ENCODE measurements at regions not wholly inside any gene's neighbourhood (a gene's known extent, or its start where the extent isn't known, plus 50 kb on each side); places are given as distances from the start of the nearest gene placed in this dataset.

GRCh38 chr5:113680534-113680933, 167.0 kb downstream of the YTHDC2 start (continued):
- TF ChIP-seq ZNF462 (CRISPR knock-in tag; IDR thresholded peaks at IDR 0.05) (no peak), ETS1 (IDR thresholded peaks at IDR 0.05) (no peak), STAT1 (IDR thresholded peaks at IDR 0.05; ENCODE audit: unreplicated experiment) (no peak), CREB1 (CRISPR knock-in tag; IDR thresholded peaks at IDR 0.05; ENCODE audit: low read depth) (no peak)

- H3K9me2 ChIP-seq (ENCODE audit: insufficient read depth), result no peaks in the 10 kb centered on the region
- H4K20me1 ChIP-seq (replicated peaks; ENCODE audit: insufficient read depth), result no peaks in the 10 kb centered on the region
- DNase-seq (ENCODE audit: low spot score) (peak; percentile 52), ATAC-seq (peak; percentile 51)
- H3K27me3 Mint-ChIP-seq (ENCODE audit: insufficient read depth, low read depth, poor library complexity), result peaks cover 1% of the 10 kb centered on the region
- H3K36me3 ChIP-seq (ENCODE audit: insufficient read depth), result no peaks in the 10 kb centered on the region
- H3K4me1 ChIP-seq (ENCODE audit: insufficient read depth), result peaks cover 13% of the 10 kb centered on the region; the same call in 1 of the 2 replicates
- H3K79me2 ChIP-seq (replicated peaks; ENCODE audit: insufficient read depth), result no peaks in the 10 kb centered on the region
- H3K27me3 ChIP-seq (ENCODE audit: insufficient read depth), result no peaks in the 10 kb centered on the region
- no peaks in the 10 kb centered on the region for H3K36me3 Mint-ChIP-seq (ENCODE audit: low read depth)
- peaks cover 23% of the 10 kb centered on the region for H3K4me1 Mint-ChIP-seq
- H2AFZ ChIP-seq, result no peak overlapping the region
- no peak overlapping the region for H3K27ac ChIP-seq (ENCODE audit: low read depth)
- H3F3A ChIP-seq (replicated peaks; ENCODE audit: low read depth), result no peaks in the 10 kb centered on the region
- no peaks in the 10 kb centered on the region for H3K9me3 Mint-ChIP-seq
- H3K4me2 ChIP-seq, result no peak overlapping the region
- H3K4me3 Mint-ChIP-seq, result no peak overlapping the region
- H3K4me3 ChIP-seq, result no peak overlapping the region
- H3K27ac Mint-ChIP-seq, result no peak overlapping the region
- TF ChIP-seq STAT1 (IDR thresholded peaks at IDR 0.05; ENCODE audit: unreplicated experiment), result no peak
- no peak for TF ChIP-seq ZNF331 (CRISPR knock-in tag; IDR thresholded peaks at IDR 0.05; ENCODE audit: low read depth)
- TF ChIP-seq CTCF (conservative IDR thresholded peaks at IDR 0.05; ENCODE audit: low read depth in 2 of 2), result peak; percentile 49 to 51
- no peak for TF ChIP-seq ZNF114 (CRISPR knock-in tag; IDR thresholded peaks at IDR 0.05)
- no peak for TF ChIP-seq CREB1 (CRISPR knock-in tag; IDR thresholded peaks at IDR 0.05; ENCODE audit: low read depth)
- TF ChIP-seq POLR2AphosphoS5 (IDR thresholded peaks at IDR 0.05; ENCODE audit: low read depth), result no peak
Observed at GRCh38 chr5:113682497-113683136, 169.1 kb downstream of the YTHDC2 start.
